CD4-positive, CD25-positive, alpha-beta regulatory T cell (primary cell): ENCODE measurements at regions not wholly inside any gene's neighbourhood (a gene's known extent, or its start where the extent isn't known, plus 50 kb on each side); places are given as distances from the start of the nearest gene placed in this dataset.

Experiments
- ATAC-seq, 2 donors: fragments of 150-1000 bp; cut with Tn5 transposase; one replicate each; pipeline ENCODE4 v1.10.0; 2021; ENCODE audit warnings: low read depth in 2 of 2, moderate number of reproducible peaks in 2 of 2, moderate library complexity in 1 of 2
- DNase-seq, 3 donors: peaks; one replicate each; pipeline versions ENCODE4 v3.0.0 to v3.0.0-alpha.2; 2012 to 2022; ENCODE audit warnings: mixed read lengths in 1 of 3
- H3K27ac ChIP-seq: one replicate; pipeline ENCODE4 v1.7.0; 2013; ENCODE audit warnings: mild to moderate bottlenecking, low read length; ENCODE audit not compliant: insufficient read depth, poor library complexity, severe bottlenecking
- H3K27me3 ChIP-seq: one replicate; pipeline ENCODE4 v1.7.0; 2013; ENCODE audit warnings: low read length; ENCODE audit not compliant: control insufficient read depth, insufficient read depth
- H3K36me3 ChIP-seq: one replicate; pipeline ENCODE4 v1.7.0; 2013; ENCODE audit warnings: mild to moderate bottlenecking, low read length, moderate library complexity; ENCODE audit not compliant: control insufficient read depth, insufficient read depth
- H3K4me1 ChIP-seq: 2 replicates; pipeline ENCODE4 v1.7.0; 2013; ENCODE audit warnings: mild to moderate bottlenecking, low read length; ENCODE audit not compliant: insufficient read depth, control insufficient read depth, poor library complexity, severe bottlenecking
- H3K4me3 ChIP-seq: one replicate; pipeline ENCODE4 v1.7.0; 2013; ENCODE audit warnings: low read depth, mild to moderate bottlenecking, low read length, moderate library complexity
- H3K9me3 ChIP-seq, 2 experiments: 1 replicate in 1 of 2; 2 replicates in 1 of 2; pipeline ENCODE4 v1.7.0; 2013; ENCODE audit warnings: low read length in 2 of 2, mild to moderate bottlenecking in 1 of 2, moderate library complexity in 1 of 2; ENCODE audit not compliant: control insufficient read depth in 2 of 2
- H3K27ac Mint-ChIP-seq, 3 donors: one replicate each; pipeline ENCODE4 v1.8.0; 2020 to 2022; ENCODE audit warnings: mild to moderate bottlenecking in 3 of 3, mixed read lengths in 3 of 3, moderate library complexity in 2 of 3
- H3K27me3 Mint-ChIP-seq: one replicate; pipeline ENCODE4 v1.8.0; 2022; ENCODE audit warnings: mild to moderate bottlenecking, mixed read lengths
- H3K36me3 Mint-ChIP-seq: one replicate; pipeline ENCODE4 v1.8.0; 2020; ENCODE audit warnings: mixed read lengths
- H3K4me1 Mint-ChIP-seq, 4 donors: one replicate each; pipeline ENCODE4 v1.8.0; 2020 to 2022; ENCODE audit warnings: mixed read lengths in 4 of 4, mild to moderate bottlenecking in 1 of 4
- H3K4me3 Mint-ChIP-seq, 4 donors: one replicate each; pipeline ENCODE4 v1.8.0; 2020 to 2022; ENCODE audit warnings: mild to moderate bottlenecking in 4 of 4, mixed read lengths in 4 of 4, moderate library complexity in 3 of 4
- H3K9me3 Mint-ChIP-seq, 7 donors: one replicate each; pipeline ENCODE4 v1.8.0; 2020 to 2022; ENCODE audit warnings: mixed read lengths in 7 of 7, mild to moderate bottlenecking in 3 of 7, moderate library complexity in 2 of 7

DNA sequence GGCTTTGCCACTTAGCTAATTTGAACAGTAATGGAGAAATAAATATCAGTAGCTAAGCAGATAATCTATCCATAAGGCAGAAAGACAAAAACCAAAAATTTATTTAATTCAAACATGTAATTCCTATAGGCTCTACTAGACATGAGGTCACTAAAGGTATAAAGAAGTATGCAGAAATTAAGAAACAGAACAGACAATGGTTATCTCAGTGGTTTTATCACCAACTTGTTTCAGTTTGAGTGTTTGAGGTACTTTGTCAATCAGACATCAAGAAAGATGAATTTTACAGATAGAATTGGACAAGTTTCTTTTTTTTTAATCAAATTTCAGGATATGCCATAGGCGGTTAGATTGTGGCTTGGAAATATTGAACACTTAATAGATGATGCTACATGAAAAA is 67.4 kb upstream of the ZEB2 start:
- H3K27me3 ChIP-seq: peaks cover 3% of the 10 kb centered on the region
- peaks cover 13% of the 10 kb centered on the region for H3K27me3 Mint-ChIP-seq
- no peak overlapping the region for H3K27ac Mint-ChIP-seq
- H3K36me3 Mint-ChIP-seq: no peaks in the 10 kb centered on the region
- ATAC-seq (no peak), DNase-seq (no peak)
- no peak overlapping the region for H3K4me3 ChIP-seq
- H3K9me3 Mint-ChIP-seq: peaks cover 0 to 2% (median 0%) of the 10 kb centered on the region in 7 donors
- H3K9me3 ChIP-seq: no peaks in the 10 kb centered on the region
- H3K4me1 ChIP-seq: no peaks in the 10 kb centered on the region
- no peak overlapping the region for H3K4me3 Mint-ChIP-seq
- H3K36me3 ChIP-seq: no peaks in the 10 kb centered on the region
- H3K4me1 Mint-ChIP-seq: peaks cover 0 to 11% (median 6%) of the 10 kb centered on the region in 4 donors
- H3K27ac ChIP-seq: no peak overlapping the region

DNA sequence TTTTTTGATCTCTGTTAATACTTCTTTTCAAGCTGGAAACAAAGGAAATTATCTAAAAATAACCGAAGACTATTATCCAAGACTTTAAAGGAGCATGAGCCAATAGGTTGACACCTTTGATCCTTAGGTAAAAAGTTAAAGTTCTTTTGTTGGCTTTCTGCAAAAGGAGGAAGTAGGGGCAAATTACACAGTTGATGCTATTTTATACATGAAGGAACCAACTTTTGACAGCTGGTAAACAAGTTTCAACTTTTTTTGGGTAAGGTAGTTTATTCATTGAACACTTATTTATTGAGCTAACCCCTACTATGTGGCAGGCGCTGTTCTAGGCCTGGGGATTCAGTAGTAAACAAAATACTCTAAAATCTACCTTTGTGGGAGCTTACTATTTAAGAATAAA is 66.6 kb upstream of the ZEB2 start:
- H3K9me3 Mint-ChIP-seq: peaks cover 0 to 2% (median 0%) of the 10 kb centered on the region in 7 donors

DNA sequence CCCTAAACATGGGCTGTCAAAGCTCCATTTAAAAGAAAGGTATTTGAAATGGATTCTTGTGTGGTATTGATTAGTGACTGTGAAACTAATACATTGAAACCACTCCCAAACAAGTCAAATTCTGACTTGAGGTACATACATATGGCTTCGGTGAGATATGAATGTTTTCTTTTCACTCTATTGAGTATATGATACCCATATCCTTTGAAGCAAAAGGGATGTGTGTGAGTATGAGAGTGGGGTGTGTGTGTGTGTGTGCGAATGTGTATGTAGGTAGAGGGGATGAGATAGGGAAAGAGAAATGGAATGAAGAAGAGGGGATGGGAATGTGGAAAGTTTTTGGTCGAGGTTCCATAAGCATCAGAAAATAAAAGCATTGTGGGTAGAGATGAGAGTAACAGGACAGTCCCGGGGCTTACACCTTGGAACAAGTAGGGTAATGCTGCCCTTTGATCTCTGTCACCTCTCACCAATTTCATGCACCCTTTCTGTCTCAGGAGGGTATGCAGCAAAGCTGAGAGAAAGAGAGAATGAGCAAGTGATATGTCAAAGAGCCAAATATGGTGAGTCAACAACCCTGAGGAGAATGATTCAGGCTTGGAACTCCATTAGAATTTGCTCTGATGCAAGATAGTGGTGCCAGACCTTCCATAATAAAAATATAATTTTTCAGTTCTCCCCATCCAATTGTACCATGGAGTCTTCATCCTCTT is 64.0 kb upstream of the ZEB2 start:
- H3K27ac ChIP-seq: no peak overlapping the region
- H3K36me3 ChIP-seq: no peaks in the 10 kb centered on the region
- ATAC-seq: no peak
- H3K27ac Mint-ChIP-seq: no peak overlapping the region
- H3K9me3 ChIP-seq: no peaks in the 10 kb centered on the region
- H3K27me3 ChIP-seq: peaks cover 6% of the 10 kb centered on the region
- no peaks in the 10 kb centered on the region for H3K4me1 ChIP-seq
- no peak for DNase-seq
- H3K4me3 Mint-ChIP-seq: no peak overlapping the region
- peaks cover 0 to 20% (median 4%) of the 10 kb centered on the region in 4 donors for H3K4me1 Mint-ChIP-seq
- no peak overlapping the region for H3K4me3 ChIP-seq
- H3K27me3 Mint-ChIP-seq: peaks cover 13% of the 10 kb centered on the region
- H3K9me3 Mint-ChIP-seq: peaks cover 0 to 2% (median 0%) of the 10 kb centered on the region in 7 donors
- no peaks in the 10 kb centered on the region for H3K36me3 Mint-ChIP-seq

More for the DNA sequence above, 66.6 kb upstream of the ZEB2 start:
- H3K27ac Mint-ChIP-seq: no peak overlapping the region
- H3K4me3 Mint-ChIP-seq: no peak overlapping the region
- ATAC-seq (no peak), DNase-seq (no peak)
- Histone ChIP-seq H3K36me3 (no peaks in the 10 kb centered on the region), H3K4me1 (no peaks in the 10 kb centered on the region), H3K27me3 (peaks cover 6% of the 10 kb centered on the region), H3K9me3 (no peaks in the 10 kb centered on the region), H3K27ac (no peak overlapping the region), H3K4me3 (no peak overlapping the region)
- peaks cover 0 to 13% (median 5%) of the 10 kb centered on the region in 4 donors for H3K4me1 Mint-ChIP-seq
- no peaks in the 10 kb centered on the region for H3K36me3 Mint-ChIP-seq
- peaks cover 13% of the 10 kb centered on the region for H3K27me3 Mint-ChIP-seq

DNA sequence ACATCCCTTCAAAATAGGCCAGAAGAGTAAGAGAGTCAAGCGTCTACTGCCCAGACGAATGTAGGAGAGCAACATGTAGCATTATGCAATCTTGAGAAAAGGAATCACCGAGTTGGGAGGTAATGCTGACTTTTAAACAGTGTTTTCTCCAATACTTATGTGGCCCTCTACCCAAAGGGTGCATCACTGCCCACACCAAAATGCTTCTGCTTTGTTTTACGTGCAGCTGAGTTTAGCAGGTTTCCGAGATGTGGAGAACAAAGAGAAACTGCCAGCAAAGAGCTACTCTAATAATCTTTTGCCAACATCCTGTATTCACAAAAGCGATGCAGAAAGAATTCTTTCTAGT is 63.4 kb upstream of the ZEB2 start:
- Mint-ChIP-seq H3K9me3 (peaks cover 0 to 2% (median 0%) of the 10 kb centered on the region in 7 donors), H3K4me3 (no peak overlapping the region), H3K27ac (no peak overlapping the region), H3K36me3 (no peaks in the 10 kb centered on the region), H3K4me1 (peaks cover 0 to 20% (median 4%) of the 10 kb centered on the region in 4 donors), H3K27me3 (peaks cover 10% of the 10 kb centered on the region)
- no peaks in the 10 kb centered on the region for H3K4me1 ChIP-seq
- peaks cover 6% of the 10 kb centered on the region for H3K27me3 ChIP-seq
- ATAC-seq: no peak
- no peaks in the 10 kb centered on the region for H3K9me3 ChIP-seq
- DNase-seq: no peak
- no peaks in the 10 kb centered on the region for H3K36me3 ChIP-seq
- no peak overlapping the region for H3K4me3 ChIP-seq
- no peak overlapping the region for H3K27ac ChIP-seq

DNA sequence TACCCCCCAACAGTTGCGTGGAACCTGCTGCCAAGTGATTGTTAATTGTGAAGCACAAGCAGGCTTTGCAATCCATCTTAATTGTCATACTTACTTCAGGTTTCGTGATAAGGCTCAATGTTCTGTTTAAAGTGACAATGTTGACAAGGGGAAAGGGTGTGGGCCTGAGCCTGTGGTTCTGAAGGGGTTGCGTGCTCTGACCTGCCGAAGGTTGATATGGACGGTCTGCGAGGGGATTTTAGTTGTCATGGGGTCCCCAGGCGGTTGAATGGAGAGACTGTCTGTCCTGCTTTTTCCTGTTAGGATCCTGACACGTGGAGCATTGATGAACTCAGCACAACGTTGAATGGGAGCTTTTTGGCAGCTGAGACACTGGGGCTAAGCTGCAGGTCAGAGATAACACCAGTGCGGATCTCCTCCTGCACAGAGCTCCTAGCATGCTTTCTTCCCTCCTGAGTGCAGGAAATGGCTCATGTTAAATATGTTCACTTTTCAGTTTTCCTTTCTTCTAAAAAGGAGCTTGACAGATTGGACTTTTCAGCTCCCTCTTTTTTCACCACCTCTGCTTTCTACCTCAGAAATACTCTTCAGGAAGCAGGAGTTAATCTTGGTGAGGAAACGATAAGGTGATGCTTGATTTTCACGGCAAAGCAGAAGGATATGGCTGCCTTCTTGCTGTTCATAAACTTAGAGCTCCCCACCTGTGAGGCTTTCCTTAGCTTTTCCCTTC is 62.9 kb upstream of the ZEB2 start:
- Mint-ChIP-seq H3K27ac (no peak overlapping the region), H3K36me3 (no peaks in the 10 kb centered on the region), H3K4me3 (no peak overlapping the region), H3K4me1 (peaks cover 0 to 20% (median 4%) of the 10 kb centered on the region in 4 donors), H3K27me3 (peaks cover 7% of the 10 kb centered on the region), H3K9me3 (peaks cover 0 to 2% (median 0%) of the 10 kb centered on the region in 7 donors)
- DNase-seq: no peak
- Histone ChIP-seq H3K27me3 (peaks cover 6% of the 10 kb centered on the region), H3K4me3 (no peak overlapping the region), H3K36me3 (no peaks in the 10 kb centered on the region), H3K4me1 (no peaks in the 10 kb centered on the region), H3K27ac (no peak overlapping the region), H3K9me3 (no peaks in the 10 kb centered on the region)
- no peak for ATAC-seq

DNA sequence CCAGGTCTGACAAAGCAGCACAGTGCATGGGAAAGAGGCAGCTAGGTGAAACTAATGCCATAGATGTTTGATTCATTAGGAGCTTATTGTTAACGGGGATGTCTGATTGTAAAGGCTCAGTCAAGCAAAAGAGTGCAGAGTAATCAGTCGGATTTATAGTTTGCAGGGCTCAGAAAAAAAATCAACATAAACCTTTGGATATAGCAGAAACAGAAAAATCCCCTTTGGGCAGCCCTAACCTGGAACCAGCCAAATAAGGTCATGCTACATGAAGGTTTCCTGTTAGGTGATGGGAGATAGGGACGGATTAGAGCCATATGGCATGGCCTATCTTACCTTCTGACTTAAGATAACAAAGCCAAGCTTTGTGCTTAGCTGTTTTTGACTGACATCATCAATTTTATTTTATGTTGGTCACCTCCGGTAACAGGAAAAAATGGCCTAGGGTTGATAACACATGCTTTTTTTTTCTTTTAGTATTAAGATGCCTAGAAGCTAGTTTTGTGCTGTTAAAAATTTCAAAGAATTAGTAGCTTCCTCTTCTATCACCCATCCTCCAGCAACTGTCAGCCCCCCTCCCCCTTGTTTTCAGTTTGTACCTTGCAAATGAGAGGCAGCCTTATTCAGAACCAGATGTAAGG is 60.7 kb upstream of the ZEB2 start:
- Histone ChIP-seq H3K36me3 (no peaks in the 10 kb centered on the region), H3K27me3 (peaks cover 3% of the 10 kb centered on the region), H3K27ac (no peak overlapping the region), H3K9me3 (no peaks in the 10 kb centered on the region), H3K4me3 (no peak overlapping the region), H3K4me1 (no peaks in the 10 kb centered on the region)
- H3K4me3 Mint-ChIP-seq: no peak overlapping the region
- peaks cover 0 to 2% (median 0%) of the 10 kb centered on the region in 7 donors for H3K9me3 Mint-ChIP-seq
- H3K27me3 Mint-ChIP-seq: peaks cover 4% of the 10 kb centered on the region
- DNase-seq: no peak
- no peak for ATAC-seq
- no peak overlapping the region for H3K27ac Mint-ChIP-seq
- no peaks in the 10 kb centered on the region for H3K36me3 Mint-ChIP-seq
- peaks cover 0 to 20% (median 4%) of the 10 kb centered on the region in 4 donors for H3K4me1 Mint-ChIP-seq

DNA sequence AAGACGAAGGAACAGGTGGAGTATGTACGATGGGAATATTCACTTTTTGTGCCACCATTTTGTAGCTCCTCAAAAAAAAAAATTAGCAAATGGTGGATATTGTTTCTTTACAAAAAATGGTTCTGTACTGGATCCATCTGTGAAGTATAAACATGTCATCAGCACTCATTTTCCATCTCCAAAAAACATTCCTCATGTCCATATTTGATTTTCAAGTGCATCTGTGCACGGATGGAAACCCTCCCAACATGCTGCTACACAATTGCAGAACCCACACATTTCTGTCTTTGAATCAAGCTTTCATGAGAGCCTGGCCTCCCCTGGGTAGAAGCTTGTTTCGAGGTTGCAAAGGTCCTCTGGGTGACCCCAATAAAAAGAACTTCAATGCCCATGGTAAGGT is 59.6 kb upstream of the ZEB2 start:
- Histone ChIP-seq H3K36me3 (no peaks in the 10 kb centered on the region), H3K4me3 (no peak overlapping the region), H3K27me3 (peaks cover 3% of the 10 kb centered on the region), H3K4me1 (no peaks in the 10 kb centered on the region), H3K27ac (no peak overlapping the region), H3K9me3 (no peaks in the 10 kb centered on the region)
- ATAC-seq (no peak), DNase-seq (no peak)
- peaks cover 0 to 3% (median 0%) of the 10 kb centered on the region in 7 donors for H3K9me3 Mint-ChIP-seq
- H3K4me3 Mint-ChIP-seq: no peak overlapping the region
- H3K4me1 Mint-ChIP-seq: peaks cover 0 to 20% (median 3%) of the 10 kb centered on the region in 4 donors
- H3K27me3 Mint-ChIP-seq: no peaks in the 10 kb centered on the region
- H3K27ac Mint-ChIP-seq: no peak overlapping the region
- no peaks in the 10 kb centered on the region for H3K36me3 Mint-ChIP-seq
